B cell (primary cell): ENCODE measurements at regions not wholly inside any gene's neighbourhood (a gene's known extent, or its start where the extent isn't known, plus 50 kb on each side); places are given as distances from the start of the nearest gene placed in this dataset.

Source experiments
- CTCF ChIP-seq: fragments of 200-600 bp; IDR thresholded peaks from one replicate; pipeline ENCODE4 v1.8.0; 2022; ENCODE audit warnings: antibody characterized with exemption, mild to moderate bottlenecking
- EZH2 ChIP-seq: IDR thresholded peaks from 2 replicates; pipeline ENCODE4 v1.6.1; 2012; ENCODE audit warnings: borderline replicate concordance, low read depth, mild to moderate bottlenecking, moderate library complexity, low read length; ENCODE audit not compliant: insufficient read depth, poor library complexity, severe bottlenecking

- no peak for TF ChIP-seq CTCF
- TF ChIP-seq EZH2 = no peak
Measured at GRCh38 chr7:94792241-94792640, 115.2 kb upstream of the PPP1R9A start.
